H9 (cell line): ENCODE measurements at regions not wholly inside any gene's neighbourhood (a gene's known extent, or its start where the extent isn't known, plus 50 kb on each side); places are given as distances from the start of the nearest gene placed in this dataset.

Experiments used
- DNase-seq: peaks from one replicate; pipeline ENCODE4 v3.0.0-alpha.2; 2017
- H2AFZ ChIP-seq: one replicate; pipeline ENCODE4 v1.6.1; 2013; ENCODE audit warnings: mild to moderate bottlenecking, low read length, control low read depth, moderate library complexity
- H2AK5ac ChIP-seq: 2 replicates; pipeline ENCODE4 v1.6.1; 2013; ENCODE audit warnings: low read length, control low read depth, mixed read lengths; ENCODE audit not compliant: insufficient read length
- H2BK120ac ChIP-seq: one replicate; pipeline ENCODE4 v1.6.1; 2013; ENCODE audit warnings: low read depth, mild to moderate bottlenecking, low read length, control low read depth, inconsistent platforms; ENCODE audit not compliant: poor library complexity, severe bottlenecking
- H2BK12ac ChIP-seq: 2 replicates; pipeline ENCODE4 v1.6.1; 2013; ENCODE audit warnings: low read length, control low read depth, mixed read lengths, low read depth; ENCODE audit not compliant: insufficient read length
- H2BK15ac ChIP-seq: 2 replicates; pipeline ENCODE4 v1.6.1; 2013; ENCODE audit warnings: low read depth, low read length, control low read depth
- H2BK20ac ChIP-seq: one replicate; pipeline ENCODE4 v1.6.1; 2013; ENCODE audit warnings: low read depth, mild to moderate bottlenecking, low read length, control low read depth, inconsistent platforms; ENCODE audit not compliant: poor library complexity, severe bottlenecking
- H2BK5ac ChIP-seq: 2 replicates; pipeline ENCODE4 v1.6.1; 2013; ENCODE audit warnings: low read length, control low read depth, mixed read lengths; ENCODE audit not compliant: insufficient read length
- H3K14ac ChIP-seq: 2 replicates; pipeline ENCODE4 v1.6.1; 2013; ENCODE audit warnings: low read length, control low read depth; ENCODE audit not compliant: insufficient read depth
- H3K18ac ChIP-seq: 2 replicates; pipeline ENCODE4 v1.6.1; 2013; ENCODE audit warnings: low read depth, mild to moderate bottlenecking, mixed read lengths, low read length, control low read depth; ENCODE audit not compliant: insufficient read length
- H3K23ac ChIP-seq: 2 replicates; pipeline ENCODE4 v1.6.1; 2013; ENCODE audit warnings: low read length, control low read depth, mixed read lengths, low read depth; ENCODE audit not compliant: insufficient read length
- H3K23me2 ChIP-seq: 2 replicates; pipeline ENCODE4 v1.6.1; 2013; ENCODE audit warnings: low read depth, mild to moderate bottlenecking, mixed read lengths, low read length, control low read depth; ENCODE audit not compliant: insufficient read length, poor library complexity, severe bottlenecking
- H3K27ac ChIP-seq: 2 replicates; pipeline ENCODE4 v1.5.1; 2013; ENCODE audit warnings: low read length, control low read depth, mixed read lengths, low read depth; ENCODE audit not compliant: insufficient read length
- H3K27me3 ChIP-seq: 2 replicates; pipeline ENCODE4 v1.6.1; 2013; ENCODE audit warnings: low read length, control low read depth, inconsistent platforms; ENCODE audit not compliant: insufficient read depth
- H3K4ac ChIP-seq: 2 replicates; pipeline ENCODE4 v1.6.1; 2013; ENCODE audit warnings: low read depth, mild to moderate bottlenecking, control low read depth, inconsistent platforms, low read length, moderate library complexity
- H3K4me1 ChIP-seq: 2 replicates; pipeline ENCODE4 v1.6.1; 2013; ENCODE audit warnings: low read length, control low read depth, inconsistent platforms; ENCODE audit not compliant: insufficient read depth
- H3K4me2 ChIP-seq: 2 replicates; pipeline ENCODE4 v1.6.1; 2013; ENCODE audit warnings: low read length, control low read depth, mixed read lengths; ENCODE audit not compliant: insufficient read length, insufficient read depth
- H3K56ac ChIP-seq: 2 replicates; pipeline ENCODE4 v1.6.1; 2013; ENCODE audit warnings: low read depth, mild to moderate bottlenecking, mixed read lengths, low read length, control low read depth; ENCODE audit not compliant: insufficient read length
- H3K79me1 ChIP-seq: 2 replicates; pipeline ENCODE4 v1.6.1; 2013; ENCODE audit warnings: low read depth, mild to moderate bottlenecking, moderate library complexity, low read length, control low read depth, inconsistent platforms; ENCODE audit not compliant: insufficient read depth, poor library complexity, severe bottlenecking
- H3K79me2 ChIP-seq: 2 replicates; pipeline ENCODE4 v1.6.1; 2013; ENCODE audit warnings: low read length, control low read depth, inconsistent platforms; ENCODE audit not compliant: insufficient read depth
- H3K9ac ChIP-seq: 2 replicates; pipeline ENCODE4 v1.6.1; 2013; ENCODE audit warnings: low read length, control low read depth, mixed read lengths; ENCODE audit not compliant: insufficient read length; ENCODE audit errors: extremely low read depth
- H3K9me3 ChIP-seq: one replicate; pipeline ENCODE4 v1.6.1; 2013; ENCODE audit warnings: low read depth, low read length, inconsistent platforms; ENCODE audit not compliant: control insufficient read depth
- H3T11ph ChIP-seq: one replicate; pipeline ENCODE4 v1.6.1; 2013; ENCODE audit warnings: mild to moderate bottlenecking, low read length, control low read depth, inconsistent platforms
- H4K20me1 ChIP-seq: one replicate; pipeline ENCODE4 v1.6.1; 2013; ENCODE audit not compliant: control insufficient read depth, insufficient read length, insufficient read depth
- H4K5ac ChIP-seq: 2 replicates; pipeline ENCODE4 v1.6.1; 2013; ENCODE audit warnings: low read depth, mild to moderate bottlenecking, mixed read lengths, low read length, control low read depth; ENCODE audit not compliant: insufficient read length
- H4K8ac ChIP-seq: replicated peaks from 2 replicates; pipeline ENCODE4 v1.6.1; 2013; ENCODE audit warnings: low read length, control low read depth, mixed read lengths, low read depth; ENCODE audit not compliant: insufficient read length
- H4K91ac ChIP-seq: 2 replicates; pipeline ENCODE4 v1.6.1; 2013; ENCODE audit warnings: low read depth, mild to moderate bottlenecking, moderate library complexity, mixed read lengths, low read length, control low read depth; ENCODE audit not compliant: insufficient read length
- H3K27ac Mint-ChIP-seq, 3 experiments: 2 replicates in 2 of 3; 3 replicates in 1 of 3; pipeline ENCODE4 v1.8.0; 2020 to 2021; ENCODE audit warnings: mixed read lengths in 3 of 3, mild to moderate bottlenecking in 1 of 3, moderate library complexity in 1 of 3
- H3K27me3 Mint-ChIP-seq: 2 replicates; pipeline ENCODE4 v1.8.0; 2021; ENCODE audit warnings: low read depth, mild to moderate bottlenecking, moderate library complexity, mixed read lengths
- H3K36me3 Mint-ChIP-seq, 3 experiments: 2 replicates in 2 of 3; 3 replicates in 1 of 3; pipeline ENCODE4 v1.8.0; 2020 to 2021; ENCODE audit warnings: low read depth in 3 of 3, mixed read lengths in 3 of 3; ENCODE audit not compliant: insufficient read depth in 1 of 3
- H3K4me1 Mint-ChIP-seq, 2 experiments: 2 replicates each; pipeline ENCODE4 v1.8.0; 2020; ENCODE audit warnings: mixed read lengths in 2 of 2
- H3K4me3 Mint-ChIP-seq, 2 experiments: 2 replicates in 1 of 2; 3 replicates in 1 of 2; pipeline ENCODE4 v1.8.0; 2020 to 2021; ENCODE audit warnings: mild to moderate bottlenecking in 2 of 2, mixed read lengths in 2 of 2, moderate library complexity in 1 of 2
- H3K9me3 Mint-ChIP-seq, 2 experiments: 2 replicates in 1 of 2; 3 replicates in 1 of 2; pipeline ENCODE4 v1.8.0; 2020; ENCODE audit warnings: mild to moderate bottlenecking in 2 of 2, mixed read lengths in 2 of 2, moderate library complexity in 1 of 2
- CTCF ChIP-seq: fragments of 200-600 bp; sonication (generic); conservative IDR thresholded peaks from 3 replicates; pipeline ENCODE4 v1.8.0; 2021; ENCODE audit warnings: antibody characterized with exemption, mild to moderate bottlenecking
- WGBS: extraction: QIAGEN DNeasy Blood & Tissue Kit; methylation state at CpG from one replicate; pipeline ENCODE4 v1.1.7; 2013; ENCODE audit warnings: missing lambda C conversion rate, low lambda C conversion rate, mixed read lengths; ENCODE audit not compliant: insufficient read length; ENCODE audit errors: extremely low coverage; 5-methylcytosine and 5-hydroxymethylcytosine counted together

GRCh38 chr1:99527545-99527944, 118.4 kb upstream of the PALMD start:
- Histone ChIP-seq H3K4ac (no peak overlapping the region), H3K9me3 (no peaks in the 10 kb centered on the region), H3K56ac (no peak overlapping the region), H3K27ac (no peak overlapping the region), H2BK15ac (no peak overlapping the region), H2BK5ac (no peak overlapping the region), H3K9ac (no peak overlapping the region), H3T11ph (no peak overlapping the region), H3K27me3 (no peaks in the 10 kb centered on the region), H2BK120ac (no peak overlapping the region), H3K4me2 (no peak overlapping the region), H3K18ac (no peak overlapping the region), H4K20me1 (no peaks in the 10 kb centered on the region), H3K23me2 (no peaks in the 10 kb centered on the region), H4K8ac (no peak overlapping the region), H4K5ac (no peak overlapping the region), H2AFZ (no peak overlapping the region), H2AK5ac (no peak overlapping the region), H3K79me2 (no peaks in the 10 kb centered on the region), H3K14ac (no peak overlapping the region), H3K4me1 (no peaks in the 10 kb centered on the region), H3K79me1 (no peaks in the 10 kb centered on the region), H2BK12ac (no peak overlapping the region), H3K23ac (no peak overlapping the region), H2BK20ac (no peak overlapping the region), H4K91ac (no peak overlapping the region)
- DNase-seq: no peak
- peaks cover 0 to 1% (median 0%) of the 10 kb centered on the region in 3 experiments; a peak in 2 of 7 replicates for H3K36me3 Mint-ChIP-seq
- TF ChIP-seq CTCF: no peak
- H3K27me3 Mint-ChIP-seq: no peaks in the 10 kb centered on the region
- H3K27ac Mint-ChIP-seq: no peak overlapping the region
- peaks cover 13 to 19% of the 10 kb centered on the region in 2 experiments for H3K4me1 Mint-ChIP-seq
- H3K9me3 Mint-ChIP-seq: peaks cover 0 to 2% of the 10 kb centered on the region in 2 experiments; a peak in 1 of 5 replicates
- WGBS: no CpG with 5 or more reads among the region's 3 CpGs
- no peak overlapping the region for H3K4me3 Mint-ChIP-seq
